HCT116 (cell line): ENCODE measurements at regions not wholly inside any gene's neighbourhood (a gene's known extent, or its start where the extent isn't known, plus 50 kb on each side); places are given as distances from the start of the nearest gene placed in this dataset.

Source experiments
- ATAC-seq: fragments of 200-7000 bp; cut with Tn5 transposase; 2 replicates; pipeline ENCODE4 v1.9.1; 2020; ENCODE audit warnings: mild to moderate bottlenecking, moderate library complexity
- BruUV-seq: library from RNA; stranded (reverse); fragments of 400-500 nt; replicated peaks from 2 replicates; lab custom pipeline; 2021; lab: Mats Ljungman, UMichigan
- CTCF ChIA-PET: fragments of 300-600 bp; sonication (Branson Sonifier 250); formaldehyde crosslinking; loops from one replicate; lab custom pipeline; 2021; ENCODE audit warnings: antibody characterized with exemption; lab: Charles Lee
- POLR2A ChIA-PET: fragments of 300-600, 350-600 bp; sonication (Branson Sonifier 250); formaldehyde crosslinking; loops from one replicate; lab custom pipeline; 2021; ENCODE audit warnings: antibody characterized with exemption; lab: Charles Lee
- RAD21 ChIA-PET, 2 experiments: fragments of 300-600 bp; sonication (Branson Sonifier 250); formaldehyde crosslinking; loops; one replicate each; lab custom pipeline; 2023; ENCODE audit warnings: low total read pairs in 2 of 2; ENCODE audit not compliant: uncharacterized antibody in 2 of 2, unreplicated experiment in 2 of 2, low non-redundant PET in 1 of 2; lab: Charles Lee
- DNase-seq: peaks from one replicate; pipeline ENCODE4 v3.0.0-alpha.2; 2010; ENCODE audit warnings: low read depth, low spot score
- H2AFZ ChIP-seq: fragments of 200-600 bp; shearing (Covaris generic), sonication (generic); 2 replicates; pipeline ENCODE4 v1.6.1; 2017; ENCODE audit warnings: low read depth, mixed run types, mixed read lengths, antibody characterized with exemption, low read length; ENCODE audit not compliant: poor library complexity, severe bottlenecking
- H3K27ac ChIP-seq: 2 replicates; pipeline ENCODE4 v1.5.1; 2012; ENCODE audit warnings: low read depth, low read length
- H3K27me3 ChIP-seq: fragments of 200-600 bp; sonication (generic); 2 replicates; pipeline ENCODE4 v1.6.1; 2016; ENCODE audit warnings: mixed run types, low read length, mixed read lengths; ENCODE audit not compliant: insufficient read depth
- H3K36me3 ChIP-seq, 2 experiments: fragments of 200-500 bp in 1 of 2; fragments of 200-600 bp in 1 of 2; sonication (Bioruptor generic) in 1 of 2; sonication (generic) in 1 of 2; 2 replicates each; pipeline versions ENCODE4 v1.5.1 to v1.6.1; 2014 to 2016; ENCODE audit warnings: low read length in 2 of 2, inconsistent platforms in 1 of 2, mixed read lengths in 1 of 2, mixed run types in 1 of 2; ENCODE audit not compliant: insufficient read depth in 2 of 2, control insufficient read depth in 1 of 2
- H3K4me1 ChIP-seq, 2 experiments: fragments of 200-600 bp in 1 of 2; sonication (generic) in 1 of 2; 2 replicates each; pipeline versions ENCODE4 v1.5.1 to v1.6.1; 2012 to 2017; ENCODE audit warnings: low read length in 2 of 2, inconsistent platforms in 1 of 2, mild to moderate bottlenecking in 1 of 2, mixed read lengths in 1 of 2, mixed run types in 1 of 2, moderate library complexity in 1 of 2; ENCODE audit not compliant: insufficient read depth in 2 of 2, control insufficient read depth in 1 of 2
- H3K4me2 ChIP-seq: fragments of 200-600 bp; sonication (generic); 2 replicates; pipeline ENCODE4 v1.6.1; 2017; ENCODE audit warnings: mixed run types, low read length, mixed read lengths
- H3K4me3 ChIP-seq, 2 experiments: fragments of 200-600 bp in 1 of 2; sonication (generic) in 1 of 2; replicated peaks in 1 of 2; 2 replicates each; pipeline ENCODE4 v1.5.1; 2011 to 2016; ENCODE audit warnings: low read length in 2 of 2, control low read depth in 1 of 2, low read depth in 1 of 2, mild to moderate bottlenecking in 1 of 2, mixed read lengths in 1 of 2, mixed run types in 1 of 2
- H3K79me2 ChIP-seq: fragments of 200-600 bp; sonication (generic); 2 replicates; pipeline ENCODE4 v1.6.1; 2017; ENCODE audit warnings: mild to moderate bottlenecking, mixed run types, low read length, moderate library complexity, mixed read lengths; ENCODE audit not compliant: insufficient read depth
- H3K9ac ChIP-seq: fragments of 200-600 bp; sonication (generic); 2 replicates; pipeline ENCODE4 v1.6.1; 2016; ENCODE audit warnings: low read length, mixed read lengths
- H3K9me2 ChIP-seq: fragments of 200-600 bp; sonication (generic), shearing (Covaris generic); 2 replicates; pipeline ENCODE4 v1.6.1; 2017; ENCODE audit warnings: mixed run types, mild to moderate bottlenecking, moderate library complexity; ENCODE audit not compliant: insufficient read depth
- H3K9me3 ChIP-seq, 2 experiments: fragments of 200-500 bp in 1 of 2; fragments of 200-600 bp in 1 of 2; sonication (Bioruptor generic) in 1 of 2; sonication (generic) in 1 of 2; 2 replicates each; pipeline ENCODE4 v1.6.1; 2014 to 2017; ENCODE audit warnings: low read length in 2 of 2, mixed read lengths in 2 of 2, inconsistent platforms in 1 of 2, low read depth in 1 of 2, mild to moderate bottlenecking in 1 of 2, mixed run types in 1 of 2, moderate library complexity in 1 of 2; ENCODE audit not compliant: control insufficient read depth in 1 of 2, insufficient read depth in 1 of 2
- H4K20me1 ChIP-seq: fragments of 200-600 bp; sonication (generic), shearing (Covaris generic); 2 replicates; pipeline ENCODE4 v1.6.1; 2017; ENCODE audit warnings: mixed run types, mild to moderate bottlenecking, moderate library complexity; ENCODE audit not compliant: insufficient read depth
- CEBPB ChIP-seq: IDR thresholded peaks from 2 replicates; pipeline ENCODE4 v1.6.1; 2012; ENCODE audit warnings: low read depth
- EZH2 ChIP-seq: fragments of 200-600 bp; sonication (generic); IDR thresholded peaks from 2 replicates; pipeline ENCODE4 v1.6.1; 2017; ENCODE audit warnings: antibody characterized with exemption, mixed run types
- EZH2phosphoT487 ChIP-seq: fragments of 200-600 bp; IDR thresholded peaks from 2 replicates; pipeline ENCODE4 v1.6.1; 2018; ENCODE audit warnings: antibody characterized with exemption, borderline replicate concordance
- JUND ChIP-seq: IDR thresholded peaks from 2 replicates; pipeline ENCODE4 v1.6.1; 2012
- POLR2A ChIP-seq: IDR thresholded peaks from 2 replicates; pipeline ENCODE4 v1.7.0; 2011; ENCODE audit warnings: borderline replicate concordance; ENCODE audit not compliant: insufficient read depth, insufficient read length; ENCODE audit errors: extremely low read depth
- POLR2AphosphoS5 ChIP-seq: IDR thresholded peaks from 2 replicates; pipeline ENCODE4 v1.6.1; 2011; ENCODE audit warnings: mild to moderate bottlenecking, low read depth, low read length, moderate library complexity
- SRF ChIP-seq: IDR thresholded peaks from 2 replicates; pipeline ENCODE4 v1.6.1; 2012; ENCODE audit warnings: low read depth
- ZNF274 ChIP-seq: fragments of 200-500 bp; sonication (Bioruptor generic); IDR thresholded peaks from 2 replicates; pipeline ENCODE4 v1.6.1; 2014; ENCODE audit warnings: mild to moderate bottlenecking, low read depth, low read length, inconsistent platforms
- intact Hi-C: fragments of 100-400 bp; cut with micrococcal nuclease; formaldehyde crosslinking; loops from 2 replicates; pipeline ENCODE4 v1.10.0; 2022
- TF ChIP-seq, protein P1 (sequence below): IDR thresholded peaks from 2 replicates; pipeline ENCODE4 v1.6.1; 2012

DNA sequence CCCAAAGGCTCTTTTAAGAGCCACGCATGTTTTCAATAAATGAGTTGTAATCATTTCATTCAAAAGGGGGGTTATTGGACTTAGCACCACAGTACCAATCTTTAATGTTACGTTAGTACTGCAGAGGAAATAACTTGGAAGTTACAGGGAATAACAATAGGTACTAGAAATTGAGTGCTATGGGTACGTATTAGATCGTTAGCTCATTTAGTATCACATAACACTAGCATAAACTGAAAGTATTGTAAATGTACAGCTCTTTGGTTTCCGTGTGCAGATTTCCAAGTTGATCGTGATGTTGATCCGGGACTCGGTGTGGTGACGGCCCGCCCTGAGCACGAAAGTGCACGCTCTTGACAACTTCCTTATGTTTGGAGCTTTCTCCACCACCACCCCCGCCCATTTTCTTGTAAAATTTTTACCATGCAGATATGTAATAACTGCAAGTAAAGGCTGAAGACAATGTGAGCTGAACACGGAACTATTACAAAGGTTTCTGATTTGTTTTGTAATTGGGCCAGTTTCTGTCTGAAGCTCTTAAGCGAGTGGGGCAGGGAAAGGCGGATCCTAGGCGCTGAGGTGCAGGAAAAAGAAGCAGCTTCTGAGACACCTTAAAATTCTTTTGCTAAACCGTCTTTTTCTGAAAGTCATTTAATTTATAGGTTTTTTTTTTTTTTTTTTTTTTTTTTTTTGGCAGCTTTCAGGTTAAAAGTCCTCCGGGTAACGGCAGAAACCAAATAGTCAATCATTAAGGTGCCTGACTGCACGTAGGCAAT is 71.5 kb downstream of the HFE start:
- no peak overlapping the region for H2AFZ ChIP-seq

More for the DNA sequence above, 71.5 kb downstream of the HFE start:
- Histone ChIP-seq H3K4me1 (peaks cover 24 to 59% of the 10 kb centered on the region in 2 experiments), H4K20me1 (no peaks in the 10 kb centered on the region), H3K36me3 (no peaks in the 10 kb centered on the region), H3K9me3 (no peaks in the 10 kb centered on the region), H3K27me3 (no peaks in the 10 kb centered on the region), H3K27ac (peak overlapping the region; percentile 88), H3K9me2 (no peaks in the 10 kb centered on the region), H3K79me2 (peaks cover 4% of the 10 kb centered on the region; the same call in 1 of the 2 replicates)
- ChIA-PET POLR2A (interaction anchor here (0.6 to 8.4 kb wide), 30 partner anchors 11 to 1734 kb away, joined by 3 to 571 read pairs (median 9); a partner anchor contains a TSS), RAD21 (no interaction called here), CTCF (interaction anchor here (0.6 to 1.4 kb wide), 3 partner anchors 14 to 989 kb away, joined by 3 to 7 read pairs (median 3); a partner anchor contains a TSS)
- intact Hi-C loops: loop anchor here (1.0 to 2.0 kb wide), 5 partner anchors 31 to 988 kb away; a partner anchor contains a TSS
- no peak for DNase-seq
- ATAC-seq: no peak
- no peak for TF ChIP-seq EZH2phosphoT487
- peak; percentile 53; the same call in 1 of the 2 replicates for TF ChIP-seq POLR2AphosphoS5
- TF ChIP-seq SRF: no peak
- TF ChIP-seq POLR2A: peak; percentile 41
- TF ChIP-seq ZNF274: no peak
- TF ChIP-seq, protein P1, sequence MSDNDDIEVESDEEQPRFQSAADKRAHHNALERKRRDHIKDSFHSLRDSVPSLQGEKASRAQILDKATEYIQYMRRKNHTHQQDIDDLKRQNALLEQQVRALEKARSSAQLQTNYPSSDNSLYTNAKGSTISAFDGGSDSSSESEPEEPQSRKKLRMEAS: 0 out of 2 replicates have a peak, but pooled peaks have one; percentile 10
- TF ChIP-seq JUND: 0 out of 2 replicates have a peak, but pooled peaks have one; percentile 40
- TF ChIP-seq CEBPB: 0 out of 2 replicates have a peak, but pooled peaks have one; percentile 27
- no peak for TF ChIP-seq EZH2
- TF ChIP-seq, all 23 proteins: peak for 5
- peak overlapping the region; percentile 66 to 69 for H3K4me3 ChIP-seq
- H3K4me2 ChIP-seq: peak overlapping the region; percentile 82
- H3K9ac ChIP-seq: peak overlapping the region; percentile 98
- BruUV-seq: no TSS peak
